ENCODE measurements at regions not wholly inside any gene's neighbourhood (a gene's known extent, or its start where the extent isn't known, plus 50 kb on each side); places are given as distances from the start of the nearest gene placed in this dataset.

GRCh38 chr4:81989202-81989601, 384.6 kb downstream of the HNRNPD start:
- no peaks in the 10 kb centered on the region for H3K9me3 ChIP-seq (replicated peaks; ENCODE audit: control insufficient read depth, insufficient read depth, low read length)
- no peak overlapping the region for H3K27ac ChIP-seq (ENCODE audit: control insufficient read depth, insufficient read depth)
- FAIRE-seq, result no peak
- no peak overlapping the region for H2AFZ ChIP-seq (ENCODE audit: control insufficient read depth, low read depth, low read length)
- ChIA-PET SMC1A (ENCODE audit: uncharacterized antibody, unreplicated experiment) (no interaction called here), POLR2A (no interaction called here), CTCF (no interaction called here), RAD21 (ENCODE audit: unreplicated experiment) (no interaction called here)
- H3K36me3 ChIP-seq (ENCODE audit: control insufficient read depth in 2 of 2, insufficient read depth in 2 of 2, low read length in 1 of 2), result no peaks in the 10 kb centered on the region
- TF ChIP-seq SIX5 (IDR thresholded peaks at IDR 0.05; ENCODE audit: low read depth, low read length, severe bottlenecking) (no peak), ESRRA (IDR thresholded peaks at IDR 0.05; ENCODE audit: low read length) (no peak), STAT1 (conservative IDR thresholded peaks at IDR 0.05) (no peak), NFYB (IDR thresholded peaks at IDR 0.05; ENCODE audit: insufficient read depth, low read depth, low read length) (no peak), HDAC6 (IDR thresholded peaks at IDR 0.05; ENCODE audit: unreplicated experiment) (no peak), RB1 (IDR thresholded peaks at IDR 0.05; ENCODE audit: borderline replicate concordance) (no peak), JUND (IDR thresholded peaks at IDR 0.05; ENCODE audit: low read depth, low read length) (no peak), SMARCA5 (IDR thresholded peaks at IDR 0.05) (no peak), IKZF2 (IDR thresholded peaks at IDR 0.05) (no peak), CREB1 (IDR thresholded peaks at IDR 0.05; ENCODE audit: low read depth) (no peak), HDAC2 (IDR thresholded peaks at IDR 0.05) (no peak), ATF2 (IDR thresholded peaks at IDR 0.05; ENCODE audit: low read length) (no peak), PAX5 (IDR thresholded peaks at IDR 0.05; ENCODE audit: borderline replicate concordance, low read depth, low read length) (no peak), KDM1A (IDR thresholded peaks at IDR 0.05; ENCODE audit: borderline replicate concordance) (no peak), EGR1 (IDR thresholded peaks at IDR 0.05; ENCODE audit: borderline replicate concordance in 1 of 2, low read depth in 2 of 2, low read length in 2 of 2) (no peak)
- no peak overlapping the region for H3K4me2 ChIP-seq (ENCODE audit: control insufficient read depth, insufficient read depth)
- no peak overlapping the region for H3K4me3 ChIP-seq
- no peaks in the 10 kb centered on the region for H3K27me3 ChIP-seq (replicated peaks in 1 of 2; ENCODE audit: control insufficient read depth in 2 of 2, insufficient read depth in 2 of 2, low read length in 1 of 2)
- 0% methylated on average over 1 of the region's 1 CpG for WGBS (ENCODE audit: insufficient coverage, insufficient replicate concordance, low lambda C conversion rate, missing lambda C conversion rate)
- no peaks in the 10 kb centered on the region for H4K20me1 ChIP-seq (ENCODE audit: control insufficient read depth, insufficient read depth)
- H3K4me1 ChIP-seq (ENCODE audit: control insufficient read depth, insufficient read depth, low read length), result no peaks in the 10 kb centered on the region
- H3K79me2 ChIP-seq (ENCODE audit: control insufficient read depth, insufficient read depth, low read length), result no peaks in the 10 kb centered on the region
- no peak for ATAC-seq
- DNase-seq (ENCODE audit: low read depth, low spot score), result no peak
- no peak overlapping the region for H3K9ac ChIP-seq (ENCODE audit: control insufficient read depth, insufficient read depth, low read length)
- BruUV-seq (replicated peaks), result no TSS peak
- intact Hi-C loops (cut with micrococcal nuclease; ENCODE audit: unreplicated experiment) (no loop called here), in situ Hi-C loops (cut with MboI) (no loop called here)

All from GM12878 (cell line).